ENCODE measurements at regions not wholly inside any gene's neighbourhood (a gene's known extent, or its start where the extent isn't known, plus 50 kb on each side); places are given as distances from the start of the nearest gene placed in this dataset.
"Not testable (repeated sequence)": the region's sequence is repeated elsewhere in the genome, so short reads cannot be mapped to it uniquely, and the experiment has no call there.

DNA sequence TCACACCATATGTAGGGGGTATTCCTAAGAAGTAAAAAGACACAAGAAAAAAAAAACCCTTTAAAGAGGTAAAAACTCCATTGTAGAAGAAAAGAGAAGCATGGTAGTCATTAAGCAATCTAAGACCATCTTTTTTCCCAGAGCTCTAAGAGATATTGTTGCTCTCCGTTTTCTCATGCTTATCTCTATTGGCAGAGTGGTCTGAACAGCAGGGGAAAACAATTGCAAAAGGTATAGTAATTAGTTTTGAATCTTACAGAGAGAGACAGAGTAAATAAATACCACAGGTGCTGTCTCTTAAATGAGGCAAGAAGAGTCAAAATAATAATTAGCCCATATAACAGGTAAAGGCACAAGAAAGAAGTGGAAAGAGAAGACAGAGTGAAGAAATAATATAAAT lies 821.4 kb upstream of the CA10 start:
- intact Hi-C loops (cut with DNase I), result no loop called here
- no peaks in the 10 kb centered on the region for H3K9me3 ChIP-seq (ENCODE audit: control insufficient read depth in 2 of 3, insufficient read depth in 1 of 3, low read length in 3 of 3)
- FAIRE-seq (no peak), DNase-seq (no peak)
- no peaks in the 10 kb centered on the region for H3K4me1 ChIP-seq (ENCODE audit: control insufficient read depth in 2 of 3, insufficient read depth in 2 of 3, low read depth in 1 of 3, low read length in 3 of 3)
- no peaks in the 10 kb centered on the region for H3K27me3 ChIP-seq (ENCODE audit: control insufficient read depth, insufficient read depth, low read length)
- no peak overlapping the region for H3K27ac ChIP-seq (ENCODE audit: low read depth in 2 of 2, low read length in 2 of 2)
- TF ChIP-seq, protein P1, sequence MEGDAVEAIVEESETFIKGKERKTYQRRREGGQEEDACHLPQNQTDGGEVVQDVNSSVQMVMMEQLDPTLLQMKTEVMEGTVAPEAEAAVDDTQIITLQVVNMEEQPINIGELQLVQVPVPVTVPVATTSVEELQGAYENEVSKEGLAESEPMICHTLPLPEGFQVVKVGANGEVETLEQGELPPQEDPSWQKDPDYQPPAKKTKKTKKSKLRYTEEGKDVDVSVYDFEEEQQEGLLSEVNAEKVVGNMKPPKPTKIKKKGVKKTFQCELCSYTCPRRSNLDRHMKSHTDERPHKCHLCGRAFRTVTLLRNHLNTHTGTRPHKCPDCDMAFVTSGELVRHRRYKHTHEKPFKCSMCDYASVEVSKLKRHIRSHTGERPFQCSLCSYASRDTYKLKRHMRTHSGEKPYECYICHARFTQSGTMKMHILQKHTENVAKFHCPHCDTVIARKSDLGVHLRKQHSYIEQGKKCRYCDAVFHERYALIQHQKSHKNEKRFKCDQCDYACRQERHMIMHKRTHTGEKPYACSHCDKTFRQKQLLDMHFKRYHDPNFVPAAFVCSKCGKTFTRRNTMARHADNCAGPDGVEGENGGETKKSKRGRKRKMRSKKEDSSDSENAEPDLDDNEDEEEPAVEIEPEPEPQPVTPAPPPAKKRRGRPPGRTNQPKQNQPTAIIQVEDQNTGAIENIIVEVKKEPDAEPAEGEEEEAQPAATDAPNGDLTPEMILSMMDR (IDR thresholded peaks at IDR 0.05; ENCODE audit: borderline replicate concordance, extremely low read depth, insufficient read depth), result no peak
- H3K9ac ChIP-seq (ENCODE audit: low read length in 3 of 3), result no peak overlapping the region
- no peaks in the 10 kb centered on the region for H3K36me3 ChIP-seq (ENCODE audit: control insufficient read depth in 2 of 3, insufficient read depth in 3 of 3, low read length in 3 of 3)
- H3K4me3 ChIP-seq (ENCODE audit: low read length in 3 of 3), result no peak overlapping the region

DNA sequence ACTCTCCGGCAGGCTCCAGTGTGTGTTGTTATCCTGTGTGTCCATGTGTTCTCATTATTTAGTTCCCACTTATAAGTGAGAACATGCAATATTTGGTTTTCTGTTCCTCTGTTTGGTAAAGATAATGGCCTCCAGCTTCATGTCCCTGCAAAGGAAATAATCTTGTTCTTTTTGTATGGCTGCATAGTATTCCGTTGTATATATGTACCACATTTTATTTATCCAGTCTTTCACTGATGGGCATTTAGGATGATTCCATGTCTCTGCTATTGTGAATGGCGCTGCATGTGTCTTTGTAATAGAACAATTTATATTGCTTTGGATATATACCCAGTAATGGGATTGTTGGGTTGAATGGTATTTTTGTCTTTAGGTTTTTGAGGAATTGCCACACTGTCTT lies 807.3 kb upstream of the CA10 start:
- DNase-seq (no peak), FAIRE-seq (no peak)
- Histone ChIP-seq H3K27ac (ENCODE audit: low read depth in 2 of 2, low read length in 2 of 2) (no peak overlapping the region), H3K27me3 (ENCODE audit: control insufficient read depth, insufficient read depth, low read length) (no peaks in the 10 kb centered on the region), H3K9me3 (ENCODE audit: control insufficient read depth in 2 of 3, insufficient read depth in 1 of 3, low read length in 3 of 3) (no peaks in the 10 kb centered on the region), H3K9ac (ENCODE audit: low read length in 3 of 3) (no peak overlapping the region), H3K36me3 (ENCODE audit: control insufficient read depth in 2 of 3, insufficient read depth in 3 of 3, low read length in 3 of 3) (no peaks in the 10 kb centered on the region), H3K4me1 (ENCODE audit: control insufficient read depth in 2 of 3, insufficient read depth in 2 of 3, low read depth in 1 of 3, low read length in 3 of 3) (no peaks in the 10 kb centered on the region), H3K4me3 (ENCODE audit: low read length in 3 of 3) (no peak overlapping the region)
- intact Hi-C loops (cut with DNase I), result no loop called here
- TF ChIP-seq, protein P1 (IDR thresholded peaks at IDR 0.05; ENCODE audit: borderline replicate concordance, extremely low read depth, insufficient read depth), result no peak

DNA sequence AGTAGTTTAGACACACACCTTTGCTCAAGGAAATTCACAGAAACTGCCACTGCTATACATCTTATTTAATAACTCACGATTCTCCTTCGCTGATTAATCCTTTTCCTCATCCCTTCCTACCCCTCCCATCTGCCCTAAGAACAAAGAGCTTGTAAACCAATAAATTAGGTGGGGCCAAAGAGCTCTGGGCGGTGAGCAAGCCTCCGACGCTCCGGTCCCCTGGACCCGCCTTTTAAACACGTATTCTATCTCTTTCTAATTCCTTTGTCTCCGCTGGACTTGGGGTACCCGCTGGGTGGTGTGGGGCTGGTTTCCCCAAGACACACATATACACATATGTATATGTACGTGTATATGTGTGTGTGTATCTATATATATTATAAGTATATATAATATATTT lies 803.2 kb upstream of the CA10 start:
- H3K4me3 ChIP-seq (ENCODE audit: low read length in 3 of 3); H3K9ac ChIP-seq (ENCODE audit: low read length in 3 of 3); DNase-seq; H3K27me3 ChIP-seq (ENCODE audit: control insufficient read depth, insufficient read depth, low read length); H3K9me3 ChIP-seq (ENCODE audit: control insufficient read depth in 2 of 3, insufficient read depth in 1 of 3, low read length in 3 of 3); FAIRE-seq; intact Hi-C loops (cut with DNase I); H3K27ac ChIP-seq (ENCODE audit: low read depth in 2 of 2, low read length in 2 of 2); H3K36me3 ChIP-seq (ENCODE audit: control insufficient read depth in 2 of 3, insufficient read depth in 3 of 3, low read length in 3 of 3); H3K4me1 ChIP-seq (ENCODE audit: control insufficient read depth in 2 of 3, insufficient read depth in 2 of 3, low read depth in 1 of 3, low read length in 3 of 3): not testable (repeated sequence)

DNA sequence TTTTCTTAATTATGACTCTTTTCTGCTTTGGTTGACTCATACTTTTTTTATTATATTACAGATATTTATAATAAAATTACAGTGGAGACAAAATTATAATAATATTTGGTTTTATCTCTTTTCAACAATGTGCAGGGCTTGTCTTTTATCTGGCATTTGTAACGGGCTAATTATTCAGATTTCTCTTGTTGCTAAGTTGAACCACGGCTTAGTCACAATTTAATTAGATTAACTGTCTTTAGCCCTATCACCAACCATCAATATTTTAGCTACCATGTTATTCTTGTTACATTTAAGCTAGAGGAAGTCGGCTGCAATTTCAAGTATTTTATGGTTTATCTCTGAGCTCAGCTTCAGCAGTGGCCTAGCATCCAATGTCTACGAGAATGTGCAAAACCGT lies 798.9 kb upstream of the CA10 start:
- H3K36me3 ChIP-seq (ENCODE audit: control insufficient read depth in 2 of 3, insufficient read depth in 3 of 3, low read length in 3 of 3), result no peaks in the 10 kb centered on the region
- no peak overlapping the region for H3K27ac ChIP-seq (ENCODE audit: low read depth in 2 of 2, low read length in 2 of 2)
- intact Hi-C loops (cut with DNase I), result no loop called here
- H3K4me1 ChIP-seq (ENCODE audit: control insufficient read depth in 2 of 3, insufficient read depth in 2 of 3, low read depth in 1 of 3, low read length in 3 of 3), result no peaks in the 10 kb centered on the region
- TF ChIP-seq, protein P1 (IDR thresholded peaks at IDR 0.05; ENCODE audit: borderline replicate concordance, extremely low read depth, insufficient read depth), result no peak
- FAIRE-seq (no peak), DNase-seq (no peak)
- no peaks in the 10 kb centered on the region for H3K27me3 ChIP-seq (ENCODE audit: control insufficient read depth, insufficient read depth, low read length)
- no peak overlapping the region for H3K4me3 ChIP-seq (ENCODE audit: low read length in 3 of 3)
- H3K9ac ChIP-seq (ENCODE audit: low read length in 3 of 3), result no peak overlapping the region
- H3K9me3 ChIP-seq (ENCODE audit: control insufficient read depth in 2 of 3, insufficient read depth in 1 of 3, low read length in 3 of 3), result no peaks in the 10 kb centered on the region

All from kidney (tissue), 13 donors.